BJ (cell line): ENCODE measurements at regions not wholly inside any gene's neighbourhood (a gene's known extent, or its start where the extent isn't known, plus 50 kb on each side); places are given as distances from the start of the nearest gene placed in this dataset.
"Not testable (repeated sequence)": the region's sequence is repeated elsewhere in the genome, so short reads cannot be mapped to it uniquely, and the experiment has no call there.

ENCODE experiments used
- CTCF ChIA-PET: fragments of 350-600 bp; formaldehyde crosslinking; extraction: SDS; loops from one replicate; lab custom pipeline; 2021; ENCODE audit warnings: antibody characterized with exemption, inconsistent platforms; lab: Yijun Ruan, JAX
- POLR2A ChIA-PET: fragments of 300-600 bp; sonication (Branson Sonifier 250); formaldehyde crosslinking; extraction: SDS; loops from one replicate; lab custom pipeline; 2021; ENCODE audit warnings: antibody characterized with exemption; lab: Charles Lee
- DNase-seq: peaks from one replicate; pipeline ENCODE4 v3.0.0-alpha.2; 2011; ENCODE audit warnings: low read depth
- H3K27me3 ChIP-seq: 2 replicates; pipeline ENCODE4 v1.6.0; 2011; ENCODE audit warnings: low read length; ENCODE audit not compliant: control insufficient read depth, insufficient read depth
- H3K36me3 ChIP-seq: 2 replicates; pipeline ENCODE4 v1.5.1; 2011; ENCODE audit warnings: low read length; ENCODE audit not compliant: control insufficient read depth, insufficient read depth
- H3K4me3 ChIP-seq: 2 replicates; pipeline ENCODE4 v1.5.1; 2011; ENCODE audit warnings: low read depth, mild to moderate bottlenecking, control low read depth, low read length
- TF ChIP-seq, protein P1 (sequence below): IDR thresholded peaks from 2 replicates; pipeline ENCODE4 v1.5.1; 2011; ENCODE audit warnings: low read depth, mild to moderate bottlenecking, control low read depth, inconsistent platforms, low read length, moderate library complexity; ENCODE audit not compliant: insufficient read depth

DNA sequence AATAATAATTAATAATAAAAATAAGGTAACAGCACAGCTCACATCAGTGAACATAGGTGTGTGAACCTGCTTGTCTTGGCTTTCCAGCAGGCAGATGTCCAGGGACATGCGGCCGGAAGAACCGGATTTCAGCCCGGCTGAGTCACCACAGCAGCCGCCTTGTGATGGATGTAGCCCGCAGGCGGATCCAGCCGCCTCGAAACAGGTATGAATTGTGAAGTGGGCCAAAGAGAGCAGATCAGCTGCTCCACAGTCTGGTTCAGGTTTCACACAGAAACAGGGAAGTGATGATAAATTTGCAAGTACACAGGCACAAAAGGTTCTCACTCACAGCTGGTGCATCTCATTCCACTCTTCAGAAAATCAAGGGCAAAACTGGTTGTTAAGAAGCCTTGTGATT lies 55.1 kb downstream of the ID4 start:
- no peaks in the 10 kb centered on the region for H3K27me3 ChIP-seq
- ChIA-PET CTCF (no interaction called here), POLR2A (no interaction called here)
- no peak overlapping the region for H3K4me3 ChIP-seq
- TF ChIP-seq, protein P1, sequence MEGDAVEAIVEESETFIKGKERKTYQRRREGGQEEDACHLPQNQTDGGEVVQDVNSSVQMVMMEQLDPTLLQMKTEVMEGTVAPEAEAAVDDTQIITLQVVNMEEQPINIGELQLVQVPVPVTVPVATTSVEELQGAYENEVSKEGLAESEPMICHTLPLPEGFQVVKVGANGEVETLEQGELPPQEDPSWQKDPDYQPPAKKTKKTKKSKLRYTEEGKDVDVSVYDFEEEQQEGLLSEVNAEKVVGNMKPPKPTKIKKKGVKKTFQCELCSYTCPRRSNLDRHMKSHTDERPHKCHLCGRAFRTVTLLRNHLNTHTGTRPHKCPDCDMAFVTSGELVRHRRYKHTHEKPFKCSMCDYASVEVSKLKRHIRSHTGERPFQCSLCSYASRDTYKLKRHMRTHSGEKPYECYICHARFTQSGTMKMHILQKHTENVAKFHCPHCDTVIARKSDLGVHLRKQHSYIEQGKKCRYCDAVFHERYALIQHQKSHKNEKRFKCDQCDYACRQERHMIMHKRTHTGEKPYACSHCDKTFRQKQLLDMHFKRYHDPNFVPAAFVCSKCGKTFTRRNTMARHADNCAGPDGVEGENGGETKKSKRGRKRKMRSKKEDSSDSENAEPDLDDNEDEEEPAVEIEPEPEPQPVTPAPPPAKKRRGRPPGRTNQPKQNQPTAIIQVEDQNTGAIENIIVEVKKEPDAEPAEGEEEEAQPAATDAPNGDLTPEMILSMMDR = no peak
- no peaks in the 10 kb centered on the region for H3K36me3 ChIP-seq
- no peak for DNase-seq

DNA sequence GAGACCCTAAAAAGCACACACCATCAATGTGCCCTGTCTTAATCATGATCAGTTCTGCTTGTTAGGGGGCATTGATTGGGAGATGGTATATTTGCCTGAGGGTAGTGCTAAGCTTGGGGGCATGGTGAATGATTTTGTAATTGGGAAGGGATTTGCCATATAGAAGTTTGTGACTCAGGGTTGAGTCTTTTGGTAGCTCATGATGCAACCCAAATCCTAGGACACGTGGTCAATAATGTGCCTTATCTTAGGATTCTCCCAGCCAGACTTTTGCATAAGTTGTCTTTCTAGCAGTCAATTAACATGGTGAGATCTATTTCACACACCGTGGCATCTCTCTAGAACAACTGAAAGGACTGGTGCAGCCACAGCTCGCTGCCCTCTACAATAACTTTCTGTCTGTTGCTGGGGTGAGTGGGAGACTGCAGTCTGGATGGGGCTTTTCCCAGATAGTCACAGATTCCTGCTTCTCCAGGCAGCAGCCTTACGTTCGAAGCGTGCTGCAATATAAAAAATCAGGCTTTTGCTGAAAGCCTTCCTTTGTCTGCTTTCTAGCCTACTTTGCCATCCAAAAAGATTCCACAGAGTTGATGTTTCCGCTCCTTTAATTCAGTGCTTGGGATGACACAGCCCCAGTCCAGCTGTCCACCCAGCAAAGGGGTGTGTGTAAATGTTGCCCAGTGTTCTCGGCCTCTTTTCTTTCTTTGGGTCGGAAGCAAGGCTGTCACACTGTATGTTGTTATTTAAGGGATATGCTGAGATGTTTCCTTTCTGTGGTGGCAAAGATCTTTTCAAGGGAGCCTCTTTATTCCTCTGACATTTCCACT lies 58.9 kb downstream of the ID4 start:
- H3K36me3 ChIP-seq = no peaks in the 10 kb centered on the region
- no peak overlapping the region for H3K4me3 ChIP-seq
- ChIA-PET POLR2A (no interaction called here), CTCF (no interaction called here)
- DNase-seq = no peak
- TF ChIP-seq, protein P1 = no peak
- no peaks in the 10 kb centered on the region for H3K27me3 ChIP-seq

DNA sequence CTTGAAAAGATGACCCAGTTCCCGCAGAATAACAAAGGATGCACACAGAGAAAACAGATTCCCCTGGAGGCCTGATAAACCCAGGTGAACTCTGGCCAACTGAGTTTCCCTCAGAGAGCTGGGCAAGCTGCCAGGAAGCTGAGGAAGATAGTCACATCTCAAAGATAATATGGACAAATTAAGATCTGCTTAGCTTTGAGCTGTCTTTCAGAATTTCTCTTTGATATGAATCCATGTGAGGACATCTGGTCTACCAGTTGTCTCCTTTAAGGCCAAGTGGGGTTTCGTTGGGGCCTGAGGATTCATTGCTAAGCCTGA lies 59.5 kb downstream of the ID4 start:
- H3K27me3 ChIP-seq = no peaks in the 10 kb centered on the region
- no peak for DNase-seq
- no peaks in the 10 kb centered on the region for H3K36me3 ChIP-seq
- POLR2A ChIA-PET = no interaction called here
- TF ChIP-seq, protein P1 = no peak
- no peak overlapping the region for H3K4me3 ChIP-seq
- CTCF ChIA-PET = no interaction called here

DNA sequence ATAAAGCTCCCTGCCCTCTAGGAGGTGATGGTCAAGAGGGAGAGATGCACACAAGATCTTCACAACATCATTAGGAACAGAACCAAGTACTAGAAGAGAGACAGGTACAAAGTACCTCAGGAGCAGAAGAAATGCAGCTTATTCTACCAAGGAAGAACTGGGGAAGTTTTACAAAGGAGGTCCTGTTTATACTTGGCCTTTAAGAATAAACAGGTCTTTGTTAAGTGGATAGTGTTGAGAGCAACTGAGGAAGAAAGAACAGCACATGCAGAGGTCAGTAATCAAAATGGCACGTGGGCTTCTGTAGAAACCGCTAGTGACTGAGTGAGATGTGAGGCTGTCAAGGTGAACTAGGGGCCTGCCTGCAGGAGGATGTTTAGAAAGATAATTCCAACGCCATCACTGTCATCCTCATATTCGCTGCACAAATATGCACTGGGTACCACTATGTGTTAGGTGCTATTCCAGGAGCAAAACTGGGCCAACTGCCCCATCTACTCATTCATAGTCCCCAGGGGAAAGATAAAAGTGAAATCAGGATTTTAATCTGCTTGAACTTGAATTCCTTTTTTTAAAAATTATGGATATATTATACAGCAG lies 61.1 kb downstream of the ID4 start:
- TF ChIP-seq, protein P1 = no peak
- Histone ChIP-seq H3K27me3 (no peaks in the 10 kb centered on the region), H3K4me3 (no peak overlapping the region), H3K36me3 (no peaks in the 10 kb centered on the region)
- CTCF ChIA-PET = interaction anchor here (0.5 kb wide), 1 partner anchor 16 kb away, joined by 3 read pairs; no protein-coding TSS in a partner anchor
- no peak for DNase-seq
- POLR2A ChIA-PET = no interaction called here

DNA sequence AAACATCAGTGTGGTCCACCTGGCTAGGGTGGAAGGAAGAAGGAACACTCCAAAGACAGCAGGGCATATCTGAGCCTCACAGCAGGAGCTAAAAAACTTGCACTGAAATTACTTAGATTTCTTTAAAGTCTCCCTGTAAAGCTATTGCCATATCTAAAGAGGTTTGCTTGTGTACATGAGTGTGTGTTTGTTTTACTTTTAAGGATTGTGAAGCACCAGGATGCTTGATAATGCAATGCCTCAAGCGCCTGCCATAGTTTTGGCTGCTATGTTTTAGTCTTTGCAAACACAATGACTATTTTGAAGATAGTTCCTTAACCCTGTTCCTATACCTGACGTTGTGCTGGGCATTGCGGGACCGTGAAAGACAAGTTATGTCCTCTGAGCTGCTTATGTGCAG lies 65.0 kb downstream of the ID4 start:
- ChIA-PET POLR2A (no interaction called here), CTCF (no interaction called here)
- H3K27me3 ChIP-seq = no peaks in the 10 kb centered on the region
- TF ChIP-seq, protein P1 = no peak
- no peak overlapping the region for H3K4me3 ChIP-seq
- no peak for DNase-seq
- H3K36me3 ChIP-seq = no peaks in the 10 kb centered on the region

DNA sequence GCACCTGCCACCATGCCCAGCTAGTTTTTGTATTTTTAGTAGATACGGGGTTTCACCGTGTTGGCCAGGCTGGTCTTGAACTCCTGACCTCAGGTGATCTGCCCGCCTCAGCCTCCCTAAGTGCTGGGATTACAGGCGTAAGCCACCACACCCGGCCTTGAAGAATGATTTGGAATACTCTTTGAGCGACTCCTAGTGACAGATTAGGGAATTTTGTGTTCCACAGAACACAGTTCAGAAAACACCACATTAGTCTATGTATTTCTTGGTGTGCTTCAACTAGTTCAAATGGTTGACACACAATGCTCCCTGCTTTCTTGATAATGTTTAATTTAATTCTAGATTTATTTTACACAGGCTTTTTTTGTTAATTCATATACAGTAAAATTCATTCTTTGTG lies 67.2 kb downstream of the ID4 start:
- CTCF ChIA-PET = interaction anchor here (0.7 kb wide), 1 partner anchor 1106 kb away, joined by 3 read pairs; no protein-coding TSS in a partner anchor
- POLR2A ChIA-PET, H3K36me3 ChIP-seq: not testable (repeated sequence)

More for the DNA sequence above, 67.2 kb downstream of the ID4 start:
- H3K4me3 ChIP-seq, H3K27me3 ChIP-seq, DNase-seq: not testable (repeated sequence)
